H1 (cell line): ENCODE measurements at regions not wholly inside any gene's neighbourhood (a gene's known extent, or its start where the extent isn't known, plus 50 kb on each side); places are given as distances from the start of the nearest gene placed in this dataset.

Experiments
- CTCF ChIA-PET: fragments of 300-600 bp; sonication (Branson Sonifier 250); formaldehyde crosslinking; loops from one replicate; lab custom pipeline; 2021; ENCODE audit not compliant: partially characterized antibody; lab: Charles Lee
- POLR2A ChIA-PET: fragments of 300-600 bp; sonication (Branson Sonifier 250); formaldehyde crosslinking; loops from one replicate; lab custom pipeline; 2021; ENCODE audit warnings: inconsistent platforms; ENCODE audit not compliant: partially characterized antibody; lab: Charles Lee
- DNase-seq, 2 experiments: peaks; one replicate each; pipeline versions ENCODE4 v3.0.0 to v3.0.0-alpha.2; 2010 to 2022; ENCODE audit warnings: low spot score in 2 of 2, low read depth in 1 of 2, mixed read lengths in 1 of 2
- FAIRE-seq: peaks from 2 replicates; lab custom pipeline; 2011; peaks lifted over from hg19 to GRCh38; lab: Jason Lieb, UNC
- H2AFZ ChIP-seq: 2 replicates; pipeline ENCODE4 v1.8.1; 2012; ENCODE audit warnings: low read length, inconsistent platforms
- H2AK5ac ChIP-seq: 2 replicates; pipeline ENCODE4 v1.6.1; 2013; ENCODE audit warnings: low read depth, low read length
- H2BK120ac ChIP-seq: replicated peaks from 2 replicates; pipeline ENCODE3; 2013; ENCODE audit warnings: low read depth, low read length, inconsistent platforms
- H2BK12ac ChIP-seq: 2 replicates; pipeline ENCODE4 v1.6.1; 2013; ENCODE audit warnings: low read depth, low read length
- H2BK15ac ChIP-seq: 2 replicates; pipeline ENCODE4 v1.6.1; 2013; ENCODE audit warnings: low read length
- H2BK20ac ChIP-seq: 2 replicates; pipeline ENCODE4 v1.6.1; 2013; ENCODE audit warnings: low read length
- H2BK5ac ChIP-seq: 2 replicates; pipeline ENCODE4 v1.6.1; 2013; ENCODE audit warnings: low read depth, low read length
- H3K14ac ChIP-seq: 2 replicates; pipeline ENCODE4 v1.6.1; 2013; ENCODE audit warnings: inconsistent platforms; ENCODE audit not compliant: insufficient read length
- H3K18ac ChIP-seq: 2 replicates; pipeline ENCODE4 v1.6.1; 2013; ENCODE audit warnings: low read length; ENCODE audit errors: extremely low read depth
- H3K23ac ChIP-seq: 2 replicates; pipeline ENCODE4 v1.6.1; 2013; ENCODE audit warnings: inconsistent platforms; ENCODE audit not compliant: insufficient read length
- H3K23me2 ChIP-seq: 2 replicates; pipeline ENCODE4 v1.6.1; 2013; ENCODE audit warnings: low read depth, low read length
- H3K27ac ChIP-seq: 2 replicates; pipeline ENCODE4 v1.6.1; 2011; ENCODE audit warnings: low read depth, low read length, inconsistent platforms
- H3K27me3 ChIP-seq, 4 experiments: replicated peaks in 1 of 4; 1 replicate in 1 of 4; 2 replicates in 3 of 4; pipeline versions ENCODE4 v1.6.1 to v1.8.1; 2011 to 2013; ENCODE audit warnings: low read length in 3 of 4, mild to moderate bottlenecking in 3 of 4, inconsistent platforms in 2 of 4, mixed read lengths in 2 of 4, moderate library complexity in 1 of 4; ENCODE audit not compliant: control insufficient read depth in 3 of 4, insufficient read depth in 3 of 4; ENCODE audit errors: extremely low read depth in 1 of 4
- H3K36me3 ChIP-seq, 4 experiments: 2 replicates each; pipeline versions ENCODE4 v1.6.1 to v1.8.1; 2011 to 2013; ENCODE audit warnings: mild to moderate bottlenecking in 4 of 4, low read length in 3 of 4, moderate library complexity in 2 of 4, control low read depth in 1 of 4, inconsistent platforms in 1 of 4; ENCODE audit not compliant: insufficient read depth in 4 of 4, control insufficient read depth in 2 of 4
- H3K4ac ChIP-seq: replicated peaks from 2 replicates; pipeline ENCODE3; 2013; ENCODE audit warnings: low read length, low read depth, mixed read lengths, inconsistent platforms; ENCODE audit not compliant: insufficient read length
- H3K4me1 ChIP-seq, 4 experiments: replicated peaks in 1 of 4; 1 replicate in 1 of 4; 2 replicates in 3 of 4; pipeline versions ENCODE4 v1.6.1 to v1.8.1; 2011 to 2013; ENCODE audit warnings: low read length in 3 of 4, inconsistent platforms in 2 of 4, mixed read lengths in 1 of 4; ENCODE audit not compliant: insufficient read depth in 4 of 4, control insufficient read depth in 3 of 4
- H3K4me2 ChIP-seq, 2 experiments: 2 replicates each; pipeline versions ENCODE4 v1.6.1 to v1.8.1; 2011 to 2013; ENCODE audit warnings: low read depth in 2 of 2, low read length in 2 of 2, control low read depth in 1 of 2, inconsistent platforms in 1 of 2, mild to moderate bottlenecking in 1 of 2; ENCODE audit not compliant: insufficient read depth in 1 of 2
- H3K4me3 ChIP-seq, 4 experiments: fragments of 200-600, 300-600 bp in 1 of 4; sonication (generic), shearing (Covaris generic), sonication (Bioruptor Twin) in 1 of 4; 2 replicates each; pipeline versions ENCODE4 v1.5.1 to v1.8.1; 2011 to 2016; ENCODE audit warnings: low read length in 4 of 4, low read depth in 3 of 4, control low read depth in 2 of 4, inconsistent platforms in 2 of 4, mild to moderate bottlenecking in 2 of 4, mixed read lengths in 1 of 4, moderate library complexity in 1 of 4; ENCODE audit not compliant: insufficient read depth in 2 of 4; ENCODE audit errors: extremely low read depth in 1 of 4
- H3K56ac ChIP-seq: replicated peaks from 2 replicates; pipeline ENCODE3; 2013; ENCODE audit warnings: low read depth, mild to moderate bottlenecking, mixed read lengths, low read length, inconsistent platforms; ENCODE audit not compliant: insufficient read length
- H3K79me1 ChIP-seq: 2 replicates; pipeline ENCODE4 v1.6.1; 2013; ENCODE audit warnings: low read depth, low read length, control low read depth
- H3K79me2 ChIP-seq, 2 experiments: 2 replicates each; pipeline versions ENCODE4 v1.6.1 to v1.8.1; 2012 to 2013; ENCODE audit warnings: low read length in 2 of 2, mild to moderate bottlenecking in 2 of 2, inconsistent platforms in 1 of 2; ENCODE audit not compliant: insufficient read depth in 2 of 2, control insufficient read depth in 1 of 2
- H3K9ac ChIP-seq, 4 experiments: replicated peaks in 1 of 4; 1 replicate in 1 of 4; 2 replicates in 3 of 4; pipeline versions ENCODE4 v1.6.1 to v1.8.1; 2011 to 2013; ENCODE audit warnings: low read depth in 3 of 4, low read length in 3 of 4, control low read depth in 2 of 4, mild to moderate bottlenecking in 2 of 4, moderate library complexity in 2 of 4, inconsistent platforms in 1 of 4; ENCODE audit errors: extremely low read depth in 1 of 4
- H3K9me3 ChIP-seq, 2 experiments: 2 replicates each; pipeline versions ENCODE4 v1.6.1 to v1.8.1; 2012 to 2013; ENCODE audit warnings: mild to moderate bottlenecking in 2 of 2, moderate library complexity in 2 of 2, control low read depth in 1 of 2, inconsistent platforms in 1 of 2, low read depth in 1 of 2, low read length in 1 of 2, mixed read lengths in 1 of 2; ENCODE audit not compliant: insufficient read depth in 2 of 2
- H4K20me1 ChIP-seq, 2 experiments: replicated peaks in 1 of 2; 2 replicates each; pipeline versions ENCODE3 to v1.8.1; 2011 to 2013; ENCODE audit warnings: inconsistent platforms in 2 of 2, low read length in 2 of 2, mild to moderate bottlenecking in 1 of 2; ENCODE audit not compliant: insufficient read depth in 2 of 2, control insufficient read depth in 1 of 2
- H4K5ac ChIP-seq: 2 replicates; pipeline ENCODE4 v1.6.1; 2013; ENCODE audit warnings: low read length, low read depth, mixed read lengths, inconsistent platforms; ENCODE audit not compliant: insufficient read length
- H4K8ac ChIP-seq: 2 replicates; pipeline ENCODE4 v1.8.0; 2013; ENCODE audit warnings: mild to moderate bottlenecking, moderate library complexity, low read length, inconsistent platforms; ENCODE audit not compliant: insufficient read depth; ENCODE audit errors: extremely low read depth
- H4K91ac ChIP-seq: replicated peaks from 2 replicates; pipeline ENCODE3; 2013; ENCODE audit warnings: low read length, mixed read lengths, inconsistent platforms; ENCODE audit not compliant: insufficient read length
- CHD1 ChIP-seq: IDR thresholded peaks from 2 replicates; pipeline ENCODE4 v1.6.1; 2012; ENCODE audit warnings: low read depth, low read length, improper control_type of control experiment
- HDAC6 ChIP-seq: IDR thresholded peaks from one replicate; pipeline ENCODE4 v1.7.1; 2012; ENCODE audit warnings: low read depth, mild to moderate bottlenecking, inconsistent platforms, low read length, moderate library complexity
- JUN ChIP-seq: IDR thresholded peaks from 2 replicates; pipeline ENCODE4 v1.6.1; 2011; ENCODE audit warnings: low read depth, mild to moderate bottlenecking, improper control_type of control experiment, low read length
- KDM1A ChIP-seq: fragments of 200-600, 300-600 bp; sonication (generic); IDR thresholded peaks from 2 replicates; pipeline ENCODE4 v1.7.1; 2016; ENCODE audit warnings: mild to moderate bottlenecking, low read length, borderline replicate concordance
- POU5F1 ChIP-seq: IDR thresholded peaks from 2 replicates; pipeline ENCODE4 v1.6.1; 2011; ENCODE audit warnings: low read depth, mild to moderate bottlenecking, low read length, moderate library complexity
- SAP30 ChIP-seq: fragments of 300-600 bp; sonication (generic); IDR thresholded peaks from 2 replicates; pipeline ENCODE4 v1.7.1; 2012; ENCODE audit warnings: low read length, moderate library complexity, mild to moderate bottlenecking, inconsistent platforms; ENCODE audit not compliant: insufficient read depth, insufficient replicate concordance
- TCF12 ChIP-seq: IDR thresholded peaks from 2 replicates; pipeline ENCODE4 v1.6.1; 2011; ENCODE audit warnings: low read depth, mild to moderate bottlenecking, low read length
- USF2 ChIP-seq: IDR thresholded peaks from 2 replicates; pipeline ENCODE4 v1.6.1; 2011; ENCODE audit warnings: low read length, improper control_type of control experiment
- YY1 ChIP-seq: IDR thresholded peaks from 2 replicates; pipeline ENCODE4 v1.6.1; 2011; ENCODE audit warnings: low read depth, mild to moderate bottlenecking, low read length
- WGBS, 2 experiments: shearing (Covaris generic) in 1 of 2; methylation state at CpG; one replicate each; pipeline versions ENCODE4 v1.1.6 to v1.1.7; 2013 to 2015; ENCODE audit warnings: low lambda C conversion rate in 2 of 2, mixed read lengths in 2 of 2, inconsistent platforms in 1 of 2, low coverage in 1 of 2, missing lambda C conversion rate in 1 of 2; ENCODE audit not compliant: insufficient replicate concordance in 2 of 2, insufficient coverage in 1 of 2, insufficient read length in 1 of 2; ENCODE audit errors: extremely low coverage in 1 of 2, missing lambda C conversion rate in 1 of 2; 5-methylcytosine and 5-hydroxymethylcytosine counted together

GRCh38 chr3:106365061-106365691, 496.4 kb upstream of the CBLB start:
- FAIRE-seq: no peak
- H2AK5ac ChIP-seq: no peak overlapping the region
- H3K23me2 ChIP-seq: no peaks in the 10 kb centered on the region
- TF ChIP-seq POU5F1 (no peak), CHD1 (no peak), TCF12 (no peak), KDM1A (no peak), USF2 (no peak), YY1 (no peak), SAP30 (no peak), JUN (no peak), HDAC6 (no peak)
- TF ChIP-seq, all 59 proteins: peak for 0
- no peak overlapping the region for H4K91ac ChIP-seq
- 42% methylated on average over 1 of the region's 1 CpG; no CpG with 5 or more reads in 1 of the 2 experiments for WGBS, 2 experiments
- H3K4me3 ChIP-seq: no peak overlapping the region
- ChIA-PET POLR2A (no interaction called here), CTCF (no interaction called here)
- H3K4me2 ChIP-seq: no peak overlapping the region
- H2BK12ac ChIP-seq: no peak overlapping the region
- no peak overlapping the region for H3K14ac ChIP-seq
- no peak overlapping the region for H2BK120ac ChIP-seq
- H3K27ac ChIP-seq: no peak overlapping the region
- H3K79me1 ChIP-seq: no peaks in the 10 kb centered on the region
- no peak overlapping the region for H3K9ac ChIP-seq
- H3K27me3 ChIP-seq: no peaks in the 10 kb centered on the region
- no peak overlapping the region for H4K5ac ChIP-seq
- no peak overlapping the region for H3K18ac ChIP-seq
- no peak overlapping the region for H3K23ac ChIP-seq
- H4K20me1 ChIP-seq: no peaks in the 10 kb centered on the region
- no peak overlapping the region for H3K56ac ChIP-seq
- H2BK5ac ChIP-seq: no peak overlapping the region
- H3K9me3 ChIP-seq: no peaks in the 10 kb centered on the region
- H2BK15ac ChIP-seq: no peak overlapping the region
- H3K4me1 ChIP-seq: no peaks in the 10 kb centered on the region
- H4K8ac ChIP-seq: no peak overlapping the region
- H3K36me3 ChIP-seq: no peaks in the 10 kb centered on the region
- H2BK20ac ChIP-seq: no peak overlapping the region
- no peak overlapping the region for H3K4ac ChIP-seq
- no peaks in the 10 kb centered on the region for H3K79me2 ChIP-seq
- H2AFZ ChIP-seq: no peak overlapping the region
- DNase-seq: no peak
